H1 (cell line): ENCODE measurements at regions not wholly inside any gene's neighbourhood (a gene's known extent, or its start where the extent isn't known, plus 50 kb on each side); places are given as distances from the start of the nearest gene placed in this dataset.

ENCODE experiments used
- BACH1 ChIP-seq: IDR thresholded peaks from 2 replicates; pipeline ENCODE4 v1.6.1; 2012; ENCODE audit warnings: low read length, improper control_type of control experiment
- BRCA1 ChIP-seq: IDR thresholded peaks from 2 replicates; pipeline ENCODE4 v1.6.1; 2012; ENCODE audit warnings: low read depth, low read length, improper control_type of control experiment
- CTCF ChIP-seq, 3 experiments: IDR thresholded peaks; 1 replicate in 2 of 3; 2 replicates in 1 of 3; pipeline versions ENCODE4 v1.5.1 to v1.6.1; 2011; ENCODE audit warnings: low read length in 3 of 3, mild to moderate bottlenecking in 3 of 3, inconsistent platforms in 2 of 3, low read depth in 1 of 3, moderate library complexity in 1 of 3; ENCODE audit not compliant: insufficient read depth in 1 of 3; ENCODE audit errors: control extremely low read depth in 1 of 3
- EP300 ChIP-seq, 2 experiments: IDR thresholded peaks; 1 replicate in 1 of 2; 2 replicates in 1 of 2; pipeline ENCODE4 v1.6.1; 2011 to 2012; ENCODE audit warnings: low read depth in 2 of 2, low read length in 2 of 2, mild to moderate bottlenecking in 2 of 2, borderline replicate concordance in 1 of 2, inconsistent platforms in 1 of 2, moderate library complexity in 1 of 2
- FOSL1 ChIP-seq: IDR thresholded peaks from 2 replicates; pipeline ENCODE4 v1.6.1; 2011; ENCODE audit warnings: mild to moderate bottlenecking, low read depth, low read length, moderate library complexity; ENCODE audit not compliant: insufficient read depth
- POLR2AphosphoS5 ChIP-seq: IDR thresholded peaks from 2 replicates; pipeline ENCODE4 v1.6.1; 2011; ENCODE audit warnings: low read depth, low read length
- RAD21 ChIP-seq, 2 experiments: IDR thresholded peaks in 1 of 2; conservative IDR thresholded peaks in 1 of 2; 2 replicates each; pipeline ENCODE4 v1.6.1; 2011; ENCODE audit warnings: low read depth in 2 of 2, low read length in 2 of 2, improper control_type of control experiment in 1 of 2, inconsistent platforms in 1 of 2, mild to moderate bottlenecking in 1 of 2, moderate library complexity in 1 of 2
- SIN3A ChIP-seq, 2 experiments: IDR thresholded peaks in 1 of 2; conservative IDR thresholded peaks in 1 of 2; 2 replicates each; pipeline ENCODE4 v1.6.1; 2011 to 2012; ENCODE audit warnings: low read length in 2 of 2, improper control_type of control experiment in 1 of 2, low read depth in 1 of 2, mild to moderate bottlenecking in 1 of 2
- SRF ChIP-seq: IDR thresholded peaks from 2 replicates; pipeline ENCODE4 v1.6.1; 2011; ENCODE audit warnings: mild to moderate bottlenecking, low read depth, low read length, moderate library complexity
- TBP ChIP-seq: IDR thresholded peaks from 2 replicates; pipeline ENCODE4 v1.6.1; 2011; ENCODE audit warnings: low read depth, low read length, improper control_type of control experiment
- TF ChIP-seq, protein P1 (sequence below): fragments of 300-600 bp; sonication (generic); IDR thresholded peaks from 2 replicates; pipeline ENCODE4 v1.7.1; 2012; ENCODE audit warnings: low read length, moderate library complexity, mild to moderate bottlenecking, inconsistent platforms; ENCODE audit not compliant: insufficient replicate concordance

DNA sequence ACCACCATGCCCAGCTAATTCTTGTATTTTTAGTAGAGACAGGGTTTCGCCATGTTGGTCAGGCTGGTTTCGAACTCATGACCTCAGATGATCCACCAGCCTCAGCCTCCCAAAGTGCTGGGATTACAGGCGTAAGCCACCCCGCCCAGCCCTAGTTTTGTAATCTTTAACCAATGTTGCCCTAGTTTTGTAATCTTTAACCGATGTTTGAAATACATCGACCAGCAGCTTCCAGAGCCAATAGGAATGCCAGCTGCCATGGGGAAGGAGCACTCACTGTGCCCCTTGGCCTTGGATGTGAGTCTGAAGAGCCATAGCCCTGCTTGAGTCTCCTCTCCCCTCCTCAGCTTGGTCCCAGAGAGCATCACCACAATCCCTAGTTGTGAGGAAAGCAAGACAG, 209.3 kb upstream of the RGS6 start:
- TF ChIP-seq, protein P1, sequence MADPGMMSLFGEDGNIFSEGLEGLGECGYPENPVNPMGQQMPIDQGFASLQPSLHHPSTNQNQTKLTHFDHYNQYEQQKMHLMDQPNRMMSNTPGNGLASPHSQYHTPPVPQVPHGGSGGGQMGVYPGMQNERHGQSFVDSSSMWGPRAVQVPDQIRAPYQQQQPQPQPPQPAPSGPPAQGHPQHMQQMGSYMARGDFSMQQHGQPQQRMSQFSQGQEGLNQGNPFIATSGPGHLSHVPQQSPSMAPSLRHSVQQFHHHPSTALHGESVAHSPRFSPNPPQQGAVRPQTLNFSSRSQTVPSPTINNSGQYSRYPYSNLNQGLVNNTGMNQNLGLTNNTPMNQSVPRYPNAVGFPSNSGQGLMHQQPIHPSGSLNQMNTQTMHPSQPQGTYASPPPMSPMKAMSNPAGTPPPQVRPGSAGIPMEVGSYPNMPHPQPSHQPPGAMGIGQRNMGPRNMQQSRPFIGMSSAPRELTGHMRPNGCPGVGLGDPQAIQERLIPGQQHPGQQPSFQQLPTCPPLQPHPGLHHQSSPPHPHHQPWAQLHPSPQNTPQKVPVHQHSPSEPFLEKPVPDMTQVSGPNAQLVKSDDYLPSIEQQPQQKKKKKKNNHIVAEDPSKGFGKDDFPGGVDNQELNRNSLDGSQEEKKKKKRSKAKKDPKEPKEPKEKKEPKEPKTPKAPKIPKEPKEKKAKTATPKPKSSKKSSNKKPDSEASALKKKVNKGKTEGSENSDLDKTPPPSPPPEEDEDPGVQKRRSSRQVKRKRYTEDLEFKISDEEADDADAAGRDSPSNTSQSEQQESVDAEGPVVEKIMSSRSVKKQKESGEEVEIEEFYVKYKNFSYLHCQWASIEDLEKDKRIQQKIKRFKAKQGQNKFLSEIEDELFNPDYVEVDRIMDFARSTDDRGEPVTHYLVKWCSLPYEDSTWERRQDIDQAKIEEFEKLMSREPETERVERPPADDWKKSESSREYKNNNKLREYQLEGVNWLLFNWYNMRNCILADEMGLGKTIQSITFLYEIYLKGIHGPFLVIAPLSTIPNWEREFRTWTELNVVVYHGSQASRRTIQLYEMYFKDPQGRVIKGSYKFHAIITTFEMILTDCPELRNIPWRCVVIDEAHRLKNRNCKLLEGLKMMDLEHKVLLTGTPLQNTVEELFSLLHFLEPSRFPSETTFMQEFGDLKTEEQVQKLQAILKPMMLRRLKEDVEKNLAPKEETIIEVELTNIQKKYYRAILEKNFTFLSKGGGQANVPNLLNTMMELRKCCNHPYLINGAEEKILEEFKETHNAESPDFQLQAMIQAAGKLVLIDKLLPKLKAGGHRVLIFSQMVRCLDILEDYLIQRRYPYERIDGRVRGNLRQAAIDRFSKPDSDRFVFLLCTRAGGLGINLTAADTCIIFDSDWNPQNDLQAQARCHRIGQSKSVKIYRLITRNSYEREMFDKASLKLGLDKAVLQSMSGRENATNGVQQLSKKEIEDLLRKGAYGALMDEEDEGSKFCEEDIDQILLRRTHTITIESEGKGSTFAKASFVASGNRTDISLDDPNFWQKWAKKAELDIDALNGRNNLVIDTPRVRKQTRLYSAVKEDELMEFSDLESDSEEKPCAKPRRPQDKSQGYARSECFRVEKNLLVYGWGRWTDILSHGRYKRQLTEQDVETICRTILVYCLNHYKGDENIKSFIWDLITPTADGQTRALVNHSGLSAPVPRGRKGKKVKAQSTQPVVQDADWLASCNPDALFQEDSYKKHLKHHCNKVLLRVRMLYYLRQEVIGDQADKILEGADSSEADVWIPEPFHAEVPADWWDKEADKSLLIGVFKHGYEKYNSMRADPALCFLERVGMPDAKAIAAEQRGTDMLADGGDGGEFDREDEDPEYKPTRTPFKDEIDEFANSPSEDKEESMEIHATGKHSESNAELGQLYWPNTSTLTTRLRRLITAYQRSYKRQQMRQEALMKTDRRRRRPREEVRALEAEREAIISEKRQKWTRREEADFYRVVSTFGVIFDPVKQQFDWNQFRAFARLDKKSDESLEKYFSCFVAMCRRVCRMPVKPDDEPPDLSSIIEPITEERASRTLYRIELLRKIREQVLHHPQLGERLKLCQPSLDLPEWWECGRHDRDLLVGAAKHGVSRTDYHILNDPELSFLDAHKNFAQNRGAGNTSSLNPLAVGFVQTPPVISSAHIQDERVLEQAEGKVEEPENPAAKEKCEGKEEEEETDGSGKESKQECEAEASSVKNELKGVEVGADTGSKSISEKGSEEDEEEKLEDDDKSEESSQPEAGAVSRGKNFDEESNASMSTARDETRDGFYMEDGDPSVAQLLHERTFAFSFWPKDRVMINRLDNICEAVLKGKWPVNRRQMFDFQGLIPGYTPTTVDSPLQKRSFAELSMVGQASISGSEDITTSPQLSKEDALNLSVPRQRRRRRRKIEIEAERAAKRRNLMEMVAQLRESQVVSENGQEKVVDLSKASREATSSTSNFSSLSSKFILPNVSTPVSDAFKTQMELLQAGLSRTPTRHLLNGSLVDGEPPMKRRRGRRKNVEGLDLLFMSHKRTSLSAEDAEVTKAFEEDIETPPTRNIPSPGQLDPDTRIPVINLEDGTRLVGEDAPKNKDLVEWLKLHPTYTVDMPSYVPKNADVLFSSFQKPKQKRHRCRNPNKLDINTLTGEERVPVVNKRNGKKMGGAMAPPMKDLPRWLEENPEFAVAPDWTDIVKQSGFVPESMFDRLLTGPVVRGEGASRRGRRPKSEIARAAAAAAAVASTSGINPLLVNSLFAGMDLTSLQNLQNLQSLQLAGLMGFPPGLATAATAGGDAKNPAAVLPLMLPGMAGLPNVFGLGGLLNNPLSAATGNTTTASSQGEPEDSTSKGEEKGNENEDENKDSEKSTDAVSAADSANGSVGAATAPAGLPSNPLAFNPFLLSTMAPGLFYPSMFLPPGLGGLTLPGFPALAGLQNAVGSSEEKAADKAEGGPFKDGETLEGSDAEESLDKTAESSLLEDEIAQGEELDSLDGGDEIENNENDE: no peak
- TF ChIP-seq TBP: no peak
- no peak for TF ChIP-seq CTCF (IDR thresholded peaks at IDR 0.05; ENCODE audit: control extremely low read depth in 1 of 3, insufficient read depth in 1 of 3, low read depth in 1 of 3, low read length in 3 of 3)
- TF ChIP-seq EP300 (IDR thresholded peaks at IDR 0.05; ENCODE audit: borderline replicate concordance in 1 of 2, low read depth in 2 of 2, low read length in 2 of 2): no peak
- no peak for TF ChIP-seq SRF
- TF ChIP-seq SIN3A (conservative IDR thresholded peaks at IDR 0.05 in 1 of 2, IDR thresholded peaks at IDR 0.05 in 1 of 2; ENCODE audit: low read depth in 1 of 2, low read length in 2 of 2): no peak
- no peak for TF ChIP-seq BRCA1
- TF ChIP-seq BACH1: no peak
- TF ChIP-seq POLR2AphosphoS5: no peak
- TF ChIP-seq FOSL1: no peak
- no peak for TF ChIP-seq RAD21 (IDR thresholded peaks at IDR 0.05 in 1 of 2, conservative IDR thresholded peaks at IDR 0.05 in 1 of 2; ENCODE audit: low read depth in 2 of 2, low read length in 2 of 2)
